ENCODE measurements at regions not wholly inside any gene's neighbourhood (a gene's known extent, or its start where the extent isn't known, plus 50 kb on each side); places are given as distances from the start of the nearest gene placed in this dataset.

- no peak for DNase-seq
Observed at GRCh38 chr14:39939023-39939422, 506.8 kb upstream of the FBXO33 start.

- DNase-seq = no peak
Observed at GRCh38 chr14:39912192-39913100, 480.2 kb upstream of the FBXO33 start.

DNA sequence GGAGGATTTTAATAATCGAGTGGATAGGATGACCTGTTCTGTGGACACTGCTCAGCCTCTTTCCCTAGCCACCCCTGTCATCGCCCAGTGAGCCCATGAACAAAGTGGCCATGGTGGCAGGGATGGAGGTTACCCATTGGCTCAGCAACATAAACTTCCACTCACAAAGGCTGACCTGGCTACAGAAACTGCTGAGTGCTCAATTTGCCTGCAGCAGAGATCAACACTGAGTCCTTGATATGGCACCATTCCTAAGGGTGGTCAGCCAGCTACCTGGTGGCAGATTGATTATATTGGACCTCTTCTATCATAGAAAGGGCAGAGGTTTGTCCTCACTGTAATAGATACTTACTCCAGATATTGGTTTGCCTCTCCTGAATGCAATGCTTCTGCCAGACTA is 465.4 kb upstream of the FBXO33 start:
- DNase-seq = no peak

GRCh38 chr14:39890026-39890425 is 457.8 kb upstream of the FBXO33 start:
- DNase-seq = no peak

GRCh38 chr14:39884091-39884490 is 451.9 kb upstream of the FBXO33 start:
- DNase-seq = no peak

DNA sequence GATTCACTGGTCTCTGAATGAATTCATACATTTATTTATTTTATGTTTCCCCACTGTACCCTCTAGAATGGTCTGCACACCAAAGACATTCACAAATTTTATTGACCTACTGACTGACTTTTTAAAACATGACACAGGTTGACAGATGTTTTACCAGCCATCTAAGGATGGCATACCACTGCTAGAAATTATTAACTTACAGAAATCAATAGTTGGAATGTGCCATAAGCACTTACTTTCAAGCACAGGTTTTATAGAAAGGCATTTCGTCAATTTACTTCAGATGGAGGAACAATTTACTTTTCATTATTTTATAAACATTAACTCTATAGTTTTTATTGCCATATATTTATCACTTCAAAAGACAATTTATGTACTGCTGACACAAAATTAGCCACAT is 448.7 kb upstream of the FBXO33 start:
- no peak for DNase-seq

DNA sequence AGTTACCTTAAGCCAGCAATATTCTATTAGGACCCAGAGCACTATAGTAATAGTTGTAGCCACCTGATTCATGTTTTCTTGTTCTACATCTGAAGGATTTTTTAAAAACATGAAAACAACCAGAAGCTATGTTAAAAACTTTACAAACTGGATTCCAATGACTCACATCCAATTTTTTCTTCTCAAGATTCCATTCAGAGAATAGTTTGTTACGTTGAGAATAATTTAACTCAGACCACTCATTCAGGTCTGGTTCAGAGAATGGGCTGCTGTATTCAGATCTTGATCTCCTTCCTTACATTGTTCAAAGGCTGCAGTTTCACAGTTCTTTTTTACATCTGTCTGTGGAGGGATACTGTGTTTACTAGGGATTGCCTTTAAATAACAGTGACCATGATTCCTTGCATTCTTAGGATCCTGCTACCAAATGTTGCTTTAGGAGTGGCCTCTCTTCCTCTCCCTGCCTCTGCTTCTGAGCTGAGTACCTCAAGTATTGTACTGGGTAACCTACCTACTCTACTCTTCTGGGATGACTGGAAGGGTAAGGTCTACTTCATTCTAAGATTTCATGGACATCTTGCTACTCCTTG is 448.0 kb upstream of the FBXO33 start:
- DNase-seq = no peak

GRCh38 chr14:39877577-39878190 is 445.5 kb upstream of the FBXO33 start:
- no peak for DNase-seq

DNA sequence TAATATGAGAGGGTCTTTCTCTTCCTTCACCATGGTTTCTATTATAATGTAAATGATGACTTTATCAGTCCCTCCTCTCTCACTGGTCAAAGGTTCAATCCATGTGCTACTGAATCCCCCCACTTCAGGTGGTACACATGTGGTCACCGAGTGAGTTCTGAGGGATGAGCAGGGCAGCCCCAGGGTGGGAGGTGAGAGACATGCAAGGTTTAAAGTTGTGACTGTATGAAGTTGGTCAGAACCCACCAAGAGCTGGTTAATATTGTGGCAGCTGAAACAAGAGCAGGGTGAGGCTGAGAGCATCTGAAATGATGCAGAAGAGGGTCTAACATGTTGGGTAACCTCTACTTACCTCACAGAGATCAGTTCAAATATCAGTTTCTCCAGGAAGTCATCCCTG is 444.7 kb upstream of the FBXO33 start:
- no peak for DNase-seq

- no peak for DNase-seq
Observed at GRCh38 chr14:39875028-39875427, 442.8 kb upstream of the FBXO33 start.

GRCh38 chr14:39873791-39874190 is 441.6 kb upstream of the FBXO33 start:
- DNase-seq = no peak

DNA sequence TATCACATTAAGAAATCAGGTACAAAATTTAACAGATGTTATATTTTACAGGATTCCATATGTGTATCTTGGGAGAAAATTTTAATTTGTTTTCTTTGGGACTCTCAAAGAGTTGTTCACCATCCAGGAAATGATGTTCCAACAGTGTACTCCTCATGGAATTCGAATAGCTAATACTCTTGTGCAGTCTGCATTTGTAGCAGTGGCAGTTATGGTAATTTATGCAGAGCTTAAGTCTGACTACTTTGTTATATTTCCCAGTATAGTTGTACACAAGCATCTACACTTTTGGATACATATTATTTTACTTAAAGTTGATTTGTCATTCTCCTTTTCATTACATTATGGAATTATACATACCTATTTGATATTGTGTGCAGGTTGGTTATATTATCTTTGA is 436.7 kb upstream of the FBXO33 start:
- no peak for DNase-seq

DNA sequence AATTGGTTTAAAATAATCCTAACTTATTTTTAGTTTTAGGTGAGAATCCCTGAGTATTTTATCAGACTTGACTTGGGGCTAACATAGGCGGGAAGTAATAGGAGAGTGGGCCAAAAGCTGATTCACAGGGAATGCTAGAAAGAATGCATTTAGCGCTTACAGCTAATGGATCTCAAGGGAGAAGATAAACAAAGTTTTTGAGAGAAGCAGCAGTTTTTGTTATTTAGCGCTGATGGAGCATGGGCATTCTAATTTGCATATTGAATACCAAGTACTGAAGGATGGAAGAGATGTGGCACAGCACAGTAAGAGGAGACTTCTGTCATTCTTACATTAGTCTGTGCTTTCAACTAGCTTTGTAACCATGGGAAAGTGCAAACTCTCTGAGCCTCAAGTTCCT is 436.0 kb upstream of the FBXO33 start:
- no peak for DNase-seq

DNA sequence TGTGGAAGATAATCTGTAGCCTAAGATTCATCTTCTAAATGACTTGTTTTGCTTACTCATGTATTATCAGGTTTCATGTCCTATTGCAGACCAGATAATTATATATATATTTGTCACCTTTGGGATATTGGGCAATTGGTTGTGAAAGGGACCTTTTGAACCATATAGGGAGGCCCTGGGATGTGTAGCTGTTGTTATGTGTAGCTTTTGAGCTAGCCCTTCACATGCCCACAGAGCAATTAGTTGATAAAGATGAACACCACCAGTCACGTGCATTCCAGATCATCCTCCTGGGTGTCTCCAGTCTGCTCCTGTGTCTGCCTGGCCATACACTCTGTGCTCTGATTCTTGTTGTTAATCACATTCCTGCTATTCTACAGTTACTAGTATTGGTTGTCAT is 431.2 kb upstream of the FBXO33 start:
- DNase-seq = no peak

DNA sequence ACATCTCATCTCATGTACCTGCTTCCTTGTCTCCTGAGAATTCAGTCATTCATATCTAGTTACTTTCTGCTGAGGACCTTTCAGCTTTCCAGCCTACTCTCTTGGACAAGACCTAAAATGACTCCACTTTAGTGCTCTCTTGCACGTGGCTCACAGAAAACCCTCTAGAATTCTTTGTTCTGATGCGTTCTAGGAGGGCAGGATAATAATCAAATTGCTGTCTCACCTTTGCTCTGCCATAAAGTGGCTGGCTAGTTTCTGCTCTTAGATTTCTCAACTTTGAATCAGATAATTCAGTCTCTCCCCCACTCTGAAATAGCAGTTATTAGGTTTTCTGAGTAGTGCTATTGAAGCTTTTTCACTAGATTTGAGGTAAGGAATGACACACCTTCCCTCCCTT is 429.5 kb upstream of the FBXO33 start:
- no peak for DNase-seq

DNA sequence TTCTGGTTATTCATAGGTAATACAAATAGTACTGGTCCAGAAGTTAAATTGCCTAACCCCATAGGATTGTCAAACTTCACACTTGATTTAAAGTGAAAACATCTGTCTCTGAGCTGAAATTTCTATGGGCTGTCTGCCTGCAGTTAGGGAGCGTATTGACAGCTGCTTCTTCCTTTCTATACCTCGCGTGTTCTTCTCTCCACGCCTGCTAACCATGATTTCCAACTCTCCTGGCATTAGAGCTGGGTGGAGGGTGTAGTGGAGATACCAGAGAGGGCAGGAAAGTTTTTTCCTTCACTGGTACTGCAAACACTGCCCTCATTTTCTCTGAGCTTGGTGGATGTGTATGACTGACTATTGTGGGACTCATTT is 429.0 kb upstream of the FBXO33 start:
- DNase-seq = no peak

DNA sequence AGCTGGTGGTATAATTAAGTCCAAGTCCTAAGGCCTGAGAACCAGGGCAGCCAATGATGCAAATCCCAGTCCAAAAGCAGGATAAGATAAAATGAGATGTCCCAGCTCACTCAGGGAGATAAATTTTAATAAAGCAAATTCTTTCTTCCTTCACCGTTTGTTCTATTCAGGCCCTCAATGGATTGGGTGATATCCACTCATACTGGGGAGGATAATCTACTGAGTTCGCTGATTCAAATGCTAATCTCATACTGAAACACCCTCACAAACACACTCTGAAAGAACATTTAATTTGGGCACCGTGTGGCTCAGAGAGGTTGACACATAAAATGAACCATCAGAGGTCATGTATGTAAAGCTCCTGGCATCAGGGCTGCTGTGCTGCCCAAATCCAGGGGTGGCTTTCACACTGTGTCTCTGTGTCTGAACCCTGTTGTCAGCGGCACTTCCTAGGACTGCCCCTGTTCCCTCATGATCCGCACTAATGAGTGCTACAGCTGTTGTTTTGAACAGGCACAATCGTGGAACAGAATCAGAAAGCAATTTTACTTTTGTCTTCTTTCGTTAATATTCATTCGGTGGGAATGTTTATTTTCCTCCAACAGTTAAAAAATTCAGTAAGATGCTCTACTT is 428.5 kb upstream of the FBXO33 start:
- DNase-seq = no peak

GRCh38 chr14:39859314-39859713 is 427.1 kb upstream of the FBXO33 start:
- DNase-seq = no peak

DNA sequence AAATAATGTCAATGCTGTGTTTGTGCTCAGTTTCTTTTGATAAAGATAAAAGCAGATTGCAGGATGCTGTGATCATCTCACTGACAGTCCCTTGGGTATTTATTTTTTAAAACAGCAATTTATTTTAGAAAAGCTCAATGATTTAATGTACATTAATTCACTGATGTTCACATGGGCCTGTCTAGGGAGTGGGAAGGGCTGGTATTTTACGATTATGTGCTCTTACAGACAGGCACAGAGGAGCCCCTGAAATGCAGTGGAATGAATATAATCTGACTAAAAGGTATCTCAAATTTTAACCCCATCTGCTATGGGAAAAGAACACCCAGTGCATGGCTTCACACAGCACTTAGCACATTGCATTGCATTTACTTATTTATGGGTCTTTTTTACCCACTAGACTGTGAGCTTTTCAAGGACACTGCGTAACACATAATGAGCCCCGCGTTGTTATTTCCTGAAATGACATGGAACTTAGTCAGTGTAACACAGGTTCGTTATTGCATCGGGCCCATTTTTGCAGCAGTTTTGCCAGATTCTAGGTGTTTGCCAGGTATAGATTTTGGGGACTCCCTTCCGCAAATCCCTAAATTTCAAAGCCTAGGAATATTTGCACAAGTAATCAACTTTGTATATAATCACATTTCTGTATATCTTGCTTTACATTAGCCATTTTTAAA is 425.3 kb upstream of the FBXO33 start:
- DNase-seq = no peak

DNA sequence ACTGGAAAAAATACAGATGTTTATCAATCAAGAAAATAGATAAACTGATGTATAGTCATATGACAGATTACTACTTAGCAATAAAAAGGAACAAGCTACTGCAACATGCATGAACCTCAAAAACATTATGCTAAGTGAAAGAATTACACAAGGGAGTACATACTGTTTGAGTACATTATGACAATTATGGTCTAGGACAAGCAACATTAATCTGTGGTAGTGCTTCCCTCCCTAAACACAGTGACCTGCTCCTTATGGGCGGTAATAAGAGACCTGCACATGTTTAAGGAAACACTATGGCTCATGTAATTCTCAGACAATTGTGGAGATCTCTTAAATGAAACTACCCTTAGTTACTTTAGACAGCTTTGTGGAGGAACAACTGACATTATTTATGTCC is 421.2 kb upstream of the FBXO33 start:
- no peak for DNase-seq

DNA sequence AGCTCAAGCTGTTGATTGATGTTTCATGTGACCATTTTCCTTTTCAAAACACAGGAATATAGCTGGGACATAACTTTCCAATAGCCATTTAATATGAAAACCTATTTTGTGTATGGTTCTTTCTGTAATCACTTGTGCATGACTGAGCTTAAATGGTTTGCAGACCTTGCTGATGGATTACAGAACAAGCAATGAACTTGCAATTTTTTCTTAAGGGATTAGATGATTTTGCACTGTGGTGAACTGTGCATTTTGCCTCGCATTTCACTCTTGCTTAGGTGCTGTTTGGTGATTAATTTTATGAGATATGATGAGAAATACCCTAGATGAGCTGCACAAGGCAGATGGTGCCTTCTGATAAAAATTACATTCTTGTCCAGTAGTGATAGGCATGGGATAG is 419.0 kb upstream of the FBXO33 start:
- no peak for DNase-seq

GRCh38 chr14:39847852-39848251 is 415.6 kb upstream of the FBXO33 start:
- no peak for DNase-seq

DNA sequence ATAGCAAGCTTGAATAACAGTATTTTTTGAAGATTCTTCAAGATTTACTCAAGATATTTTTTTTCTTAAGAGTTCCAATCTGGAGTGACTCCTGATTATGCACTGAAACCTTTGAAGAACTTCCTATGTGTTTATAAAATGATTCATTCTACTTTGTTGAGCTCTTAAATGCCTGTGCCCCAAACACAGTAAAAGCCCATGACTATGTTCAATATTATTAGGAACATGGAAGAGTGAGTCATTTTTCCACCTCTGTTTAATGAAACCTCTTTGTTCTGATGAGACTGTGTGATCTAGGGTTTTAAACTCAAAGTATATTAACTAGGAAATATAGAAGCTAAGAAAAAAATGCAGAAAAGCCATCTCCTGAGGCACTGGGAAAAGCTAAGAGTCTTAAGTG is 415.0 kb upstream of the FBXO33 start:
- no peak for DNase-seq
